Omental fat pad (tissue), 3 donors: ENCODE measurements at regions not wholly inside any gene's neighbourhood (a gene's known extent, or its start where the extent isn't known, plus 50 kb on each side); places are given as distances from the start of the nearest gene placed in this dataset.

ENCODE experiments used
- ATAC-seq: fragments of 150-250 bp; one replicate; pipeline ENCODE4 v1.9.1; 2016; ENCODE audit warnings: mild to moderate bottlenecking, moderate library complexity; ENCODE audit not compliant: low FRiP score
- DNase-seq: peaks from one replicate; pipeline ENCODE4 v3.0.0-alpha.2; 2019; ENCODE audit warnings: low spot score
- TF ChIP-seq, protein P1 (sequence below), 3 donors: fragments of 450-650 bp; IDR thresholded peaks; one replicate each; pipeline ENCODE4 v1.5.1; 2016 to 2017; ENCODE audit warnings: antibody characterized with exemption in 3 of 3, mild to moderate bottlenecking in 3 of 3, moderate library complexity in 2 of 3

DNA sequence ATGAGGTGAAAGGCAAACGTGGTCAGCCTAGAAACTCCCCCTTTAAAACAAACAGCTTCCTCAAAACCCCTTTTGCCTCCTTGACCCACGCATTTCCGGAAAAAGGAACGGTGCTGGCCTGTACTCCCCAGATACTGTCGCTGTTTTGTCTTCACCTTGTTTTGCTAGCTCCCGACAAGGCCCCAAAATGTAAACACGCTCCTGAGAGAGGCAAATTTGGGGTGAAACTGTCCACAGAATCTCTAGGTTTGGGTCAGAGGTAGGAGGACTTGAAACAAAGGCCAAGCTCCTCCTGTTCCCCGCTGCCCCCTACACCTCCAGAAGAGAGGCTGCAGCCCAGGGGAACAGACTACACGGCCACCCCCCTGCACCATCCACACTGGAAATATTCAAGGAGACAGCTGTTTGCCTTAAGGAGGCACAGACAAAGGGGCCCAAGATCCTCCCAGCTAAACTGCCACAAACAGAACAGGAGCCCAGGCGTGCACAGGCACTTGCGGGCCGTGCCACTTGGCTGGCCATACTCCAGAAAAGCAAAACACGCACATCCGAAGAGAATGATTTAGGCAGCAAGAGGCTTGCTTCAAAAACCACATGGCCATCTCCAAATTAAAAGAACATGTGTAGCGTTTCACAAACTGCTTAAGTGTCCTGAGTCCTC, 160.5 kb upstream of the GRK3 start:
- DNase-seq (no peak), ATAC-seq (no peak)
- TF ChIP-seq, protein P1, sequence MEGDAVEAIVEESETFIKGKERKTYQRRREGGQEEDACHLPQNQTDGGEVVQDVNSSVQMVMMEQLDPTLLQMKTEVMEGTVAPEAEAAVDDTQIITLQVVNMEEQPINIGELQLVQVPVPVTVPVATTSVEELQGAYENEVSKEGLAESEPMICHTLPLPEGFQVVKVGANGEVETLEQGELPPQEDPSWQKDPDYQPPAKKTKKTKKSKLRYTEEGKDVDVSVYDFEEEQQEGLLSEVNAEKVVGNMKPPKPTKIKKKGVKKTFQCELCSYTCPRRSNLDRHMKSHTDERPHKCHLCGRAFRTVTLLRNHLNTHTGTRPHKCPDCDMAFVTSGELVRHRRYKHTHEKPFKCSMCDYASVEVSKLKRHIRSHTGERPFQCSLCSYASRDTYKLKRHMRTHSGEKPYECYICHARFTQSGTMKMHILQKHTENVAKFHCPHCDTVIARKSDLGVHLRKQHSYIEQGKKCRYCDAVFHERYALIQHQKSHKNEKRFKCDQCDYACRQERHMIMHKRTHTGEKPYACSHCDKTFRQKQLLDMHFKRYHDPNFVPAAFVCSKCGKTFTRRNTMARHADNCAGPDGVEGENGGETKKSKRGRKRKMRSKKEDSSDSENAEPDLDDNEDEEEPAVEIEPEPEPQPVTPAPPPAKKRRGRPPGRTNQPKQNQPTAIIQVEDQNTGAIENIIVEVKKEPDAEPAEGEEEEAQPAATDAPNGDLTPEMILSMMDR (IDR thresholded peaks at IDR 0.05): no peak

DNA sequence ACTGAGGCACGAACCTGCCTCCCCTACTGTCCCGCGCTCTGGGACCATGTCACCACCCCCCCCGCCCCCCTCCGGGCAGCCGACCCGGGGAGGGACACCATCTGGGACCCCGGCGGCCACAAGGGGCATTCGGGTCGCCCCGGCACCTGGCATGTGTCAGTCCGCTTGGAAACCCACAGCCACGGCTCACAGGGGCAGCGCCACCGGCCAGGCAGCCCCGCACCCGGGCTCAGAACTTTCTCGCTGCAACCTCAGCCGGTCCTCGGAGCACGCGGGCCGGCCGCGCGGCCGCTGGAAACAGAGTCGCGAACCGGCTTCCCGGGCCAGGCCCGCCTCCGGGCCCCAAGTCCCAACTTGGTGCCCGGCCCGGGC, 159.9 kb upstream of the GRK3 start:
- ATAC-seq (no peak), DNase-seq (no peak)
- TF ChIP-seq, protein P1 (IDR thresholded peaks at IDR 0.05): no peak

DNA sequence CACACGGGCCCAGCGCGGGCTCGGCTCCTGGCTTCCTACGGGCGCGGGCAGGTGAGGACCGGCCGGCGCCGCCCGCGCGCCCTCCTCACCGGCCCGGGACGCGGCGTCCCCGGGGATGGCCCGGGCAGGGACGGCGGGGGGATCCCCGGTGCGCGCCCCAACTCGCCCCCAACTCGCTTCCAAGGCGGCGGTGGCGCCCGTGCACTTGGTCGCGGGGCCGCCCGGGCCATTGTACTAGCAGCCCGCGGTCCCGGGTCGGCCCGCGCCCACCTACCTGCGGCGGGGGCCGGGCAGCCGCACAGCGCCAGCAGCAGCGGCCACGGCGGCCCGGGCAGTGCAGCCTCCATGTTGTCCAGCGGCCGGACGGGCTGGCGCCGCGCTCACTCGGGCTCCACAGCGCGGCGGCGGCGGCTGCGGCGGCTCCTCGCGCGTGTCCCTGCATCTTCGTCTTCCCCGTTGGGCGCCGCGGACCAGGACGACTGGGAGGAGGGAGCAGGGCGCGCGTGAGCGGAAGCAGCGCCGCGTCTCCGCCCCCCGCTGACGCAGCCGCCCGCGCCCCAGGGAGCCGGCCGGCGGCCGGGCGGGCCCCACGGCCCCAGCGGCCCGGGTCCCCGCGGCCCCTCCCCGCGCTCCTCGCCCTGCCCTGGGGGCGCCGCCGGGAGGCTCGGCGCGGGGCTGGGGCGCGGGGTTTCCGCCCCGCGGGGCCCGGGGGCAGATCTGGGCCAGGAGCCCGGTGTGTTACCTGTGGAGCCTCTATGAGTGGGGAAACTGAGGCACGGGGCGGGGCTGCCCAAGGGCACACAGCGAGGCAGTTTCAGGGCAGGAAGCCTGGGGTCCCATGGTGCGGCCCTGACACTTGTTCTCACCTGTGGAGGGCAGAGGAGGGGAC, 159.3 kb upstream of the GRK3 start:
- ATAC-seq (peak; percentile 73), DNase-seq (no peak)
- TF ChIP-seq, protein P1 (IDR thresholded peaks at IDR 0.05): no peak

DNA sequence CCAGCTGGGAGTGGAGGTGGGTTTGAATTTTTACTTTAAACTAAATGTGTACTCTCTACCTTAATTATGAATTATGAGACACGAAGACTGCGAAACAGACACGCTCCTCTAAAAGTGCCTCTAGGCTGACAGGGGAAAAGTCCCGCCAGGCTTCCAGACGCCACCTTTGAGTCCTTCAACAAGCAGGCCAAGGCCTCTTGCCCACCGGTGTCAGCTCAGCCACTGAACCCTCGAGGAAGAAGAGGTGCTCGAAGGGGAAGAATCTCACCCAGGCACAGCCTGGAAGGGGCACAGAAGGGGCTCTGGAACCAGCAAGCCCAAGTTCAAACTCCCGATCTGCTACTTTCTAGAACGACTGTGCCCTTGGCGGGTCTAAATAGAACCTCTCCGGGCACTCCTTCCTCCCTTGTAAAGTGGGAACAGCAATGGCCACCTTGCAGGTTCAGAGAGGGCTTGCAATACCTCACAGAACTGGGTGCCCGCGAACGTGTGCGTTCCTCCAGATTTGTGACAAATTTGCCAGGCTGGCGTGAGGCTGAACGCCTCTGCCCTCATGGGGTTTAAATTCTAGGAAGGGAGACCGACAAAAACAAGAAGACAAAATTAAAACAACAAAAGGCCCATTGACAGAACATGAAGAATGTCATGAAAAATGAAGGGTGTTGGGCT, 158.5 kb upstream of the GRK3 start:
- DNase-seq (no peak), ATAC-seq (no peak)
- TF ChIP-seq, protein P1 (IDR thresholded peaks at IDR 0.05): no peak

DNA sequence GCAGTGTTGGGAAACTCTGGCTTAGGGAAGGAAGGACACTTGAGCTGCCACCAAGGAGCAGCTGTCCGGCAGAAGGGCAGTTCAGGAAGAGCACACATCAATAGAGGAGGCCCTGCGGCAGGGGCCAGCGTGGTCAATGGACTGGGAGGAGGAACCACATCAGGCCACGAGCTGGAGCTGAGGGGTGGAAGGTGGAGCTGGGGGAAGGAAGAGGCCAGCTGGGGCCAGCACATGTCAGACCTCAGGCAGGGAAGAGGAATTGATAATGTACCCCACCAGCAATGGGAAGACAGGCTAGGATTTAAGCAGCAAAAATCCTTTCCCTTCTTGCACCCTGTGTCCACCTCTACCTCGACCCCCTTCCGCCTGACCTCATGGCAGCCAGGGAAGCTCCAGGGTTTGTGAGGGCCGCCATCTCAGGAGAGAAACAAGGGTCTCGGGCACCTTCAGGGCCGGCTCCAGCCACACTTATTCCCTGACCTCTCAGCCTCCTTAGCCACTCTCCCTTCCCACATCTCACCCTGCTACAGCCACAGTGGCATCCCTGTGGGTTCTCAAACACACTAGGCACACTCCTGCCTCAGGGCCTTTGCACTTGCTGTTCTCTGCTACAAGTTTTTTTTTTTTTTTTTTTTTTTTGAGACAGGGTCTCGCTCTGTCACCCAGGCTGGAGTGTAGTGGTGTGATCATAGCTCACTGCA, 157.8 kb upstream of the GRK3 start:
- ATAC-seq: no peak

DNA sequence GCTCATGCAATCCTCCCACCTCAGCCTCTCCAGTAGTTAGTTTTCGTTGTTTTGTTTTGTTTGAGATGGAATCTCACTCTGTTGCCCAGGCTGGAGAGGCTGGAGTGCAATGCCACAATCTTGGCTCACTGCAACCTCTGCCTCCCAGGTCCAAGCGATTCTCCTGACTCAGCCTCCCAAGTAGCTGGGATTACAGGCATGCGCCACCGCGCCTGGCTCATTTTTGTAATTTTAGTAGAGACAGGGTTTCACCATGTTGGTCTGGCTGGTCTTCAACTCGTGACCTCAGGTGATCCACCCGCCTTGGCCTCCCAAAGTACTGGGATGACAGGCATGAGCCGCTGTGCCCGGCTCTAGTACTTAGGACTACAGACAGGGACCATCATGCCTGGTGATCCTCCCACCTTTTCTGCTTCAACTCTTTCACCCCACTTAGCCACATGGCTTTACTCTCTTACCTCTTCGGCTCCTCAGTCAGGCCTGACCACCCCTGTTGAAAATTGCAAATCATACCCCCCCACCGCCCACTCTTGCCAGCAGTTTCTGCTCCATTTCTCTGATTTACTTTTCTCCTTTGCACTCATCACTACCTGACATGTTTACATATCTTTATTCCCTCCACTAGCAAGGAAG, 157.1 kb upstream of the GRK3 start:
- TF ChIP-seq, protein P1 (IDR thresholded peaks at IDR 0.05): no peak
- DNase-seq: no peak
- no peak for ATAC-seq

More for the DNA sequence above, 157.8 kb upstream of the GRK3 start:
- no peak for DNase-seq
- TF ChIP-seq, protein P1 (IDR thresholded peaks at IDR 0.05): no peak
